Stimulated activated CD8-positive, alpha-beta memory T cell treated with anti-CD3 and anti-CD28 coated beads, Interleukin-4, amount 100 ng/mL, for 24 hours (primary cell): ENCODE measurements at regions not wholly inside any gene's neighbourhood (a gene's known extent, or its start where the extent isn't known, plus 50 kb on each side); places are given as distances from the start of the nearest gene placed in this dataset.

Source experiments
- DNase-seq: peaks from one replicate; pipeline ENCODE4 v3.0.0-alpha.2; 2020; ENCODE audit warnings: low read depth

DNA sequence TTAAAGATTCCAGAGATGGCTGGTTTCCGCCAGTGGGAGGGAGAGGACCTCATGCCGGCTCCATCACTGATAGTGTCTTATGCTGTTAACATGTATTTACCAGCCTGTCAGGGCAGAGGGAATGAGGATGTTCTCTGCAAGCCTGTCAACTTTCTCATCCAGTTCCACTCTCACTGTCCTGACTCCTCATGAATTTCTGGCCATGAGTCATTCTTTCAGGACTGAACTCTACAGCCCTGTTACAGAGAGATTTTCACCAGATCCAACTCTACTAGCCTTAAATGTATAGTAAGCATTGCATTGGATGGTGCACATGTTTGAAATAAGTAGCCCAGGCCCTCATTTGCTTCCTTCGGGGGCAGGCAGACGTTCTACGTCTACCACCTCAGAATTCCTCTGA lies 387.7 kb downstream of the TMEM135 start:
- no peak for DNase-seq

GRCh38 chr11:87423161-87423560 lies 385.4 kb downstream of the TMEM135 start:
- no peak for DNase-seq

- no peak for DNase-seq
These were observed 384.8 kb downstream of the TMEM135 start for GRCh38 chr11:87422566-87422965.

- no peak for DNase-seq
These were observed 383.7 kb downstream of the TMEM135 start for GRCh38 chr11:87421422-87421821.

GRCh38 chr11:87417951-87418350 lies 380.2 kb downstream of the TMEM135 start:
- DNase-seq: no peak

- DNase-seq: no peak
These were observed 368.1 kb downstream of the TMEM135 start for GRCh38 chr11:87405843-87406242.

DNA sequence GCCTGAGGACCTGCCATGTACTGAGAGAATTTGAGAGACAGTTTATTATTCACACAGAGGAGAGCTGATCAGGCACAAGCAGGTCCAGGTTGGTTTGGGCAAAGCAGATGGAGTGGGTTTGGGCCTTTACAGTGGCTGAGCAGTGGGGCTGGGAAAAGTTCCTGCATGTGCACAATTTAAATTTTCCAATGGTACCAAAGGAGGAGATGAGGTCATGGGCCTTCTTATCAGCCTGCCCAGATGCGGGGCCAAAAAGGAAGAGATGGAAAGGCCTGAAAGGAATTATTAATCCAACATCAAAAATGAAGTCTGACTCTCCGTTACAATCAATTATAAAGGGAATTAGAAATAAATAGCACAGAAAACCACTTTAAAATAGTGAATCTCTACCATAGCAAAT lies 367.6 kb downstream of the TMEM135 start:
- no peak for DNase-seq

DNA sequence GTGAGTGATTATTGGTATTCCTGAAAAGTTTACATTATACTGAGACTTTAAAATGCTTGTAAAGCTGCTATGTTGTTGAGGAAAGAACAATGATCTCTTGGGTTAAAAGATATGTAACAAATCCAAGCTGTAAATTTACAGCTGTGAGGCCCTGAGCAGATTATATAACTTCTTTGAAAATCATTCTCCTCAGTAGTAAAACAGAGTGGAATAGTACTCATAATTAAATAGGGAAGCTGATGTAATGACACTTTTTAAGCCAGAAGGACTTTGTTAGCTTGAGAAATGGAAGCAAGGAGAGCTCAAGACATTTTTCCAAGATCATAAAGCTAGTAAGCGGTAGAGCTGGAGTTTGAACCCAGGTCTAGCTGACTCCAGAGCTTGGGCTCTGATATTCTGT lies 363.9 kb downstream of the TMEM135 start:
- no peak for DNase-seq

DNA sequence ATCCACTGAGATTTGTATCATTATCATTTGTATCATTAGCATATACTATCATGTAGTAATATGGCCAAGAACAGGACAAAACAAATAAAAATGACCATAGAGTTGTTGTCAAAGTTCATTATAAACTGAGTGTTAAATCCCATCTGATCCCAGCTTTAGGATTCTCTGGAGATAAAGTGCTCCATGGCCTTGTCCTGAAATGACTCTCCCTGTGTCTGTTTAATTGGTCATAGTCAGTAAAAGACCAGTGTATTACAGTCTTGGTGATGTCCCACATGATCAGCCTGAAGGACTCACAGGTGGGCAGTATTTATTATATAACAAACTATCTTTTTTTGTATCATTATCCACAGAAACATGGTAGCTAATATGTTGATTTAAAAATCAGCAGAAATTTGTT lies 361.6 kb downstream of the TMEM135 start:
- no peak for DNase-seq

GRCh38 chr11:87398931-87399330 lies 361.2 kb downstream of the TMEM135 start:
- no peak for DNase-seq

- DNase-seq: no peak
These were observed 359.5 kb downstream of the TMEM135 start for GRCh38 chr11:87397011-87397865.

- DNase-seq: no peak
These were observed 357.2 kb downstream of the TMEM135 start for GRCh38 chr11:87394924-87395323.

DNA sequence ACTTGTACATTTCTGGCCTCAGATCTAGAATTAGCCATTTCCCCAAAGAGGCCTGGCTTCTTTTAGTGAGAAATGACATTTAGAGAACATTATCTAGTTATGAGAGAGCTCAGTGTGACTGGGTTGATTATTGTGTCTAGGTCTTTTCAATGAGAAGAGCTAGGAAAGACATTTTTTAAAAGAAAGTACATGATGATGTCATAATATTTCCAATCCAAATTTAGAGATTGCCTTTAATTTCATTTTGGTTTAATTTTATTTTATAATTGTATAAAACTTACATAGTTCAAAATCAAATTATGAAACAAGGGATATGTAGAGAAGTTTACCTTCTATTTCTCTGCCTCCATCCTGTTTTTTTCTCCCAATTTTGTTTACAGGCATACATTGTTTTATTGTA lies 354.9 kb downstream of the TMEM135 start:
- DNase-seq: no peak

- no peak for DNase-seq
These were observed 353.8 kb downstream of the TMEM135 start for GRCh38 chr11:87391496-87391895.

DNA sequence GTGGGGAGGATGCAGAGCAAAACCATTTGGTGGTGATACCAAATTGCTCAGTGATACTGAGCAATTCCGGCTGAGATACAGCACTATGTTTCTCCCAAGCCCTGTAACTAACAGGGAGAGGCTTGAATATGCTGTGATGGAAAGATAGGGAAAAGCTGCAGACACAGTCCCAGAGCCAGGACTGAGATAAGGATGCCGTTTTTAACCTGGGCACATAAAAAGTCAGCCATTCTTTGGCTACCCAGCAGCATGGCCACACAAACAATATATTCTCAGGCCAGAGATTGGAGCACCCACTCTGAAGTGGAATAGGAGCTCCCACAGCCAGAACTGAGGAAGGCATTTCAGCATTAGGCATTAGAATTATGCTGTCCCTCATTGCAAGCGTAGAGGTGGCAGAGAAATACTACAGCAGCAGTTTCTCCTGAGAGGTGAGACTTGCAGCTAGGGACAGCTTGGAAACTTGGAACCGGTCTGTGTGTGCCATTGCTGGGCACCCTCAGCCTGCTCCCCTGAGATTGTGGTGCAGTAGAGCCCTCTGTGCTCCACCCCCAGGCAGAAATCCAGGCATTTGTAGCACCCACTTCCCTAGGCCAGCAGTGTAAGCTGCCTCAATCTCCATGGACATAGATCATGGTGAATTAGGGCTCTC lies 346.5 kb downstream of the TMEM135 start:
- DNase-seq: no peak

- no peak for DNase-seq
These were observed 336.5 kb downstream of the TMEM135 start for GRCh38 chr11:87374038-87374807.
